HCT116 (cell line): ENCODE measurements at regions not wholly inside any gene's neighbourhood (a gene's known extent, or its start where the extent isn't known, plus 50 kb on each side); places are given as distances from the start of the nearest gene placed in this dataset.
"Not testable (repeated sequence)": the region's sequence is repeated elsewhere in the genome, so short reads cannot be mapped to it uniquely, and the experiment has no call there.

Source experiments
- ATAC-seq: fragments of 200-7000 bp; cut with Tn5 transposase; 2 replicates; pipeline ENCODE4 v1.9.1; 2020; ENCODE audit warnings: mild to moderate bottlenecking, moderate library complexity
- BruUV-seq: library from RNA; stranded (reverse); fragments of 400-500 nt; replicated peaks from 2 replicates; lab custom pipeline; 2021; lab: Mats Ljungman, UMichigan
- CTCF ChIA-PET: fragments of 300-600 bp; sonication (Branson Sonifier 250); formaldehyde crosslinking; loops from one replicate; lab custom pipeline; 2021; ENCODE audit warnings: antibody characterized with exemption; lab: Charles Lee
- POLR2A ChIA-PET: fragments of 300-600, 350-600 bp; sonication (Branson Sonifier 250); formaldehyde crosslinking; loops from one replicate; lab custom pipeline; 2021; ENCODE audit warnings: antibody characterized with exemption; lab: Charles Lee
- RAD21 ChIA-PET, 2 experiments: fragments of 300-600 bp; sonication (Branson Sonifier 250); formaldehyde crosslinking; loops; one replicate each; lab custom pipeline; 2023; ENCODE audit warnings: low total read pairs in 2 of 2; ENCODE audit not compliant: uncharacterized antibody in 2 of 2, unreplicated experiment in 2 of 2, low non-redundant PET in 1 of 2; lab: Charles Lee
- DNase-seq: peaks from one replicate; pipeline ENCODE4 v3.0.0-alpha.2; 2010; ENCODE audit warnings: low read depth, low spot score
- H2AFZ ChIP-seq: fragments of 200-600 bp; shearing (Covaris generic), sonication (generic); 2 replicates; pipeline ENCODE4 v1.6.1; 2017; ENCODE audit warnings: low read depth, mixed run types, mixed read lengths, antibody characterized with exemption, low read length; ENCODE audit not compliant: poor library complexity, severe bottlenecking
- H3K27ac ChIP-seq: 2 replicates; pipeline ENCODE4 v1.5.1; 2012; ENCODE audit warnings: low read depth, low read length
- H3K27me3 ChIP-seq: fragments of 200-600 bp; sonication (generic); 2 replicates; pipeline ENCODE4 v1.6.1; 2016; ENCODE audit warnings: mixed run types, low read length, mixed read lengths; ENCODE audit not compliant: insufficient read depth
- H3K36me3 ChIP-seq, 2 experiments: fragments of 200-500 bp in 1 of 2; fragments of 200-600 bp in 1 of 2; sonication (Bioruptor generic) in 1 of 2; sonication (generic) in 1 of 2; 2 replicates each; pipeline versions ENCODE4 v1.5.1 to v1.6.1; 2014 to 2016; ENCODE audit warnings: low read length in 2 of 2, inconsistent platforms in 1 of 2, mixed read lengths in 1 of 2, mixed run types in 1 of 2; ENCODE audit not compliant: insufficient read depth in 2 of 2, control insufficient read depth in 1 of 2
- H3K4me1 ChIP-seq, 2 experiments: fragments of 200-600 bp in 1 of 2; sonication (generic) in 1 of 2; 2 replicates each; pipeline versions ENCODE4 v1.5.1 to v1.6.1; 2012 to 2017; ENCODE audit warnings: low read length in 2 of 2, inconsistent platforms in 1 of 2, mild to moderate bottlenecking in 1 of 2, mixed read lengths in 1 of 2, mixed run types in 1 of 2, moderate library complexity in 1 of 2; ENCODE audit not compliant: insufficient read depth in 2 of 2, control insufficient read depth in 1 of 2
- H3K4me2 ChIP-seq: fragments of 200-600 bp; sonication (generic); 2 replicates; pipeline ENCODE4 v1.6.1; 2017; ENCODE audit warnings: mixed run types, low read length, mixed read lengths
- H3K4me3 ChIP-seq, 2 experiments: fragments of 200-600 bp in 1 of 2; sonication (generic) in 1 of 2; replicated peaks in 1 of 2; 2 replicates each; pipeline ENCODE4 v1.5.1; 2011 to 2016; ENCODE audit warnings: low read length in 2 of 2, control low read depth in 1 of 2, low read depth in 1 of 2, mild to moderate bottlenecking in 1 of 2, mixed read lengths in 1 of 2, mixed run types in 1 of 2
- H3K79me2 ChIP-seq: fragments of 200-600 bp; sonication (generic); 2 replicates; pipeline ENCODE4 v1.6.1; 2017; ENCODE audit warnings: mild to moderate bottlenecking, mixed run types, low read length, moderate library complexity, mixed read lengths; ENCODE audit not compliant: insufficient read depth
- H3K9ac ChIP-seq: fragments of 200-600 bp; sonication (generic); 2 replicates; pipeline ENCODE4 v1.6.1; 2016; ENCODE audit warnings: low read length, mixed read lengths
- H3K9me2 ChIP-seq: fragments of 200-600 bp; sonication (generic), shearing (Covaris generic); 2 replicates; pipeline ENCODE4 v1.6.1; 2017; ENCODE audit warnings: mixed run types, mild to moderate bottlenecking, moderate library complexity; ENCODE audit not compliant: insufficient read depth
- H3K9me3 ChIP-seq, 2 experiments: fragments of 200-500 bp in 1 of 2; fragments of 200-600 bp in 1 of 2; sonication (Bioruptor generic) in 1 of 2; sonication (generic) in 1 of 2; 2 replicates each; pipeline ENCODE4 v1.6.1; 2014 to 2017; ENCODE audit warnings: low read length in 2 of 2, mixed read lengths in 2 of 2, inconsistent platforms in 1 of 2, low read depth in 1 of 2, mild to moderate bottlenecking in 1 of 2, mixed run types in 1 of 2, moderate library complexity in 1 of 2; ENCODE audit not compliant: control insufficient read depth in 1 of 2, insufficient read depth in 1 of 2
- H4K20me1 ChIP-seq: fragments of 200-600 bp; sonication (generic), shearing (Covaris generic); 2 replicates; pipeline ENCODE4 v1.6.1; 2017; ENCODE audit warnings: mixed run types, mild to moderate bottlenecking, moderate library complexity; ENCODE audit not compliant: insufficient read depth
- CBX3 ChIP-seq: IDR thresholded peaks from 2 replicates; pipeline ENCODE4 v1.6.1; 2012; ENCODE audit warnings: low read depth
- SIN3A ChIP-seq: IDR thresholded peaks from 2 replicates; pipeline ENCODE4 v1.6.1; 2012; ENCODE audit warnings: low read depth
- YY1 ChIP-seq: IDR thresholded peaks from 2 replicates; pipeline ENCODE4 v1.6.1; 2011; ENCODE audit warnings: low read length, low read depth, moderate library complexity, mild to moderate bottlenecking; ENCODE audit not compliant: insufficient replicate concordance; ENCODE audit errors: extremely low read depth
- ZNF274 ChIP-seq: fragments of 200-500 bp; sonication (Bioruptor generic); IDR thresholded peaks from 2 replicates; pipeline ENCODE4 v1.6.1; 2014; ENCODE audit warnings: mild to moderate bottlenecking, low read depth, low read length, inconsistent platforms
- intact Hi-C: fragments of 100-400 bp; cut with micrococcal nuclease; formaldehyde crosslinking; loops from 2 replicates; pipeline ENCODE4 v1.10.0; 2022
- TF ChIP-seq, protein P1 (sequence below): IDR thresholded peaks from 2 replicates; pipeline ENCODE4 v1.6.1; 2012; ENCODE audit warnings: low read depth

DNA sequence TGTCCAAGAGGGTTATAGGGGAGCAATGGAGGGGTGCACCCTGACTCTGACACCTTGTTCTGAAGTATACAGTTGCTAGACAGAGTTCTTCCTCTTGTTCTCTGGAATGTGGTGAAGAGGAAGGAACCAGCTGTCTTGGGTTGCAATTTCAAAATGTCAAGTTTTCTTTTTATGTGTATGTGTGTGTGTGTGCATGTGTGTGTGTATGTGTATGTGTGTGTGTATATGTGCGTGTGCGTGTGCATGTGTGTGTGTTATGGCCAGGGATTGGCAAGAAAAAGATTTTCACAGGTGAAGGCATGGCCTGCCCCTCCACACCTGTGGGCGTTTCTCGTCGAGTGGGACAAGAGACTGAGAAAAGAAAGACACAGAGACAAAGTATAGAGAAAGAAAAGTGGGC is 81.6 kb upstream of the ADGRA3 start (continued):
- TF ChIP-seq, protein P1, sequence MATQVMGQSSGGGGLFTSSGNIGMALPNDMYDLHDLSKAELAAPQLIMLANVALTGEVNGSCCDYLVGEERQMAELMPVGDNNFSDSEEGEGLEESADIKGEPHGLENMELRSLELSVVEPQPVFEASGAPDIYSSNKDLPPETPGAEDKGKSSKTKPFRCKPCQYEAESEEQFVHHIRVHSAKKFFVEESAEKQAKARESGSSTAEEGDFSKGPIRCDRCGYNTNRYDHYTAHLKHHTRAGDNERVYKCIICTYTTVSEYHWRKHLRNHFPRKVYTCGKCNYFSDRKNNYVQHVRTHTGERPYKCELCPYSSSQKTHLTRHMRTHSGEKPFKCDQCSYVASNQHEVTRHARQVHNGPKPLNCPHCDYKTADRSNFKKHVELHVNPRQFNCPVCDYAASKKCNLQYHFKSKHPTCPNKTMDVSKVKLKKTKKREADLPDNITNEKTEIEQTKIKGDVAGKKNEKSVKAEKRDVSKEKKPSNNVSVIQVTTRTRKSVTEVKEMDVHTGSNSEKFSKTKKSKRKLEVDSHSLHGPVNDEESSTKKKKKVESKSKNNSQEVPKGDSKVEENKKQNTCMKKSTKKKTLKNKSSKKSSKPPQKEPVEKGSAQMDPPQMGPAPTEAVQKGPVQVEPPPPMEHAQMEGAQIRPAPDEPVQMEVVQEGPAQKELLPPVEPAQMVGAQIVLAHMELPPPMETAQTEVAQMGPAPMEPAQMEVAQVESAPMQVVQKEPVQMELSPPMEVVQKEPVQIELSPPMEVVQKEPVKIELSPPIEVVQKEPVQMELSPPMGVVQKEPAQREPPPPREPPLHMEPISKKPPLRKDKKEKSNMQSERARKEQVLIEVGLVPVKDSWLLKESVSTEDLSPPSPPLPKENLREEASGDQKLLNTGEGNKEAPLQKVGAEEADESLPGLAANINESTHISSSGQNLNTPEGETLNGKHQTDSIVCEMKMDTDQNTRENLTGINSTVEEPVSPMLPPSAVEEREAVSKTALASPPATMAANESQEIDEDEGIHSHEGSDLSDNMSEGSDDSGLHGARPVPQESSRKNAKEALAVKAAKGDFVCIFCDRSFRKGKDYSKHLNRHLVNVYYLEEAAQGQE = no peak
- TF ChIP-seq ZNF274 (no peak), SIN3A (no peak), YY1 (no peak), CBX3 (no peak)

- H3K9ac ChIP-seq, H4K20me1 ChIP-seq, H3K4me1 ChIP-seq, H3K4me3 ChIP-seq, H3K79me2 ChIP-seq, H3K9me3 ChIP-seq, intact Hi-C loops, H3K27me3 ChIP-seq, H3K27ac ChIP-seq, CTCF ChIA-PET, H2AFZ ChIP-seq, ATAC-seq, H3K4me2 ChIP-seq, BruUV-seq, H3K36me3 ChIP-seq, POLR2A ChIA-PET, RAD21 ChIA-PET, DNase-seq, H3K9me2 ChIP-seq: not testable (repeated sequence)
Observed at GRCh38 chr4:22598113-22599047, 82.5 kb upstream of the ADGRA3 start.

DNA sequence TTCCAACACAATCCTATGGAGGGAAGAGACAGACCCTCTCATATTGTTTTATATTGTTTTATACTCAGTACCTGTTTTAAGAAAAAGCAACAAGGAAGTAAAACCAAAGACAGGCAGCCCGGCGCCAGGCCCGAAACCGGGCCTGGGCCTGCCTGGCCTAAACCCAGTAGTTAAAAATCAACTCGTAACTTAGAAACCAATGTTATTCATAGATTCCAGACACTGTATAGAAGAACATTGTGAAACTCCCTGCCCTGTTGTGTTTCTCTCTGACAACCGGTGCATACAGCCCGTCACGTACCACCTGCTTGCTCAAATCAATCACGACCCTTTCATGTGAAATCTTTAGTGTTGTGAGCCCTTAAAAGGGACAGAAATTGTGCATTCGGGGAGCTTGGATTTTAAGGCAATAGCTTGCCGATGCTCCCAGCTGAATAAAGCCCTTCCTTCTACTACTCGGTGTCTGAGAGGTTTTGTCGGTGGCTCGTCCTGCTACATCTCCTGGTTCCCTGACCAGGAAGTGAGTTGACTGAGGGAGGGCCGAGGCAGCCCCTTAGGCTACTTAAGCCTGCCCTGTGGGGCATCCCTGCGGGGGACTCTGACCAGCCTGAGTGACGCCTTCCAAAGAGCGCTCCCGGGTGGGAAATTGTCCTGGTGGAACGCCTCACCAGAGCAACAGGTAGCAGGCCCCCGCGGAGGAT is 83.5 kb upstream of the ADGRA3 start:
- H3K79me2 ChIP-seq, DNase-seq, H3K4me1 ChIP-seq, H2AFZ ChIP-seq, H3K27ac ChIP-seq, H3K4me3 ChIP-seq, ATAC-seq, H3K4me2 ChIP-seq, intact Hi-C loops, BruUV-seq, CTCF ChIA-PET, H3K9ac ChIP-seq, H4K20me1 ChIP-seq, H3K9me2 ChIP-seq, RAD21 ChIA-PET, H3K9me3 ChIP-seq, H3K36me3 ChIP-seq, H3K27me3 ChIP-seq, POLR2A ChIA-PET: not testable (repeated sequence)

- ATAC-seq, intact Hi-C loops, H3K4me3 ChIP-seq, H4K20me1 ChIP-seq, H3K9me2 ChIP-seq, BruUV-seq, H3K27ac ChIP-seq, RAD21 ChIA-PET, H3K36me3 ChIP-seq, H3K27me3 ChIP-seq, CTCF ChIA-PET, DNase-seq, H2AFZ ChIP-seq, H3K4me1 ChIP-seq, POLR2A ChIA-PET, H3K4me2 ChIP-seq, H3K9ac ChIP-seq, H3K79me2 ChIP-seq, H3K9me3 ChIP-seq: not testable (repeated sequence)
Observed at GRCh38 chr4:22599929-22600432, 84.1 kb upstream of the ADGRA3 start.
